HL-60 (cell line): ENCODE measurements at regions not wholly inside any gene's neighbourhood (a gene's known extent, or its start where the extent isn't known, plus 50 kb on each side); places are given as distances from the start of the nearest gene placed in this dataset.

Source experiments
- DNase-seq, 2 experiments: peaks; one replicate each; pipeline ENCODE4 v3.0.0-alpha.2; 2010 to 2020; ENCODE audit warnings: low read depth in 1 of 2, low spot score in 1 of 2
- H3K27ac ChIP-seq: fragments of 250-450 bp; sonication (Bioruptor Pico); replicated peaks from 2 replicates; pipeline ENCODE4 v1.5.1; 2020; ENCODE audit warnings: mild to moderate bottlenecking, moderate library complexity
- H3K27me3 ChIP-seq: fragments of 250-450 bp; sonication (Bioruptor Pico); 2 replicates; pipeline ENCODE4 v1.5.1; 2021; ENCODE audit warnings: mild to moderate bottlenecking, moderate library complexity; ENCODE audit not compliant: insufficient read depth, poor library complexity, severe bottlenecking
- H3K4me3 ChIP-seq: replicated peaks from 2 replicates; pipeline ENCODE4 v1.5.1; 2011; ENCODE audit warnings: mild to moderate bottlenecking, control low read depth, low read length; ENCODE audit not compliant: insufficient read depth
- GABPA ChIP-seq: IDR thresholded peaks from 2 replicates; pipeline ENCODE4 v1.6.1; 2012; ENCODE audit warnings: low read depth
- POLR2AphosphoS5 ChIP-seq: IDR thresholded peaks from 2 replicates; pipeline ENCODE4 v1.6.1; 2012; ENCODE audit warnings: low read depth
- SPI1 ChIP-seq: IDR thresholded peaks from 2 replicates; pipeline ENCODE4 v1.6.1; 2012; ENCODE audit warnings: low read depth, mild to moderate bottlenecking, borderline replicate concordance
- TF ChIP-seq, protein P1 (sequence below): IDR thresholded peaks from 2 replicates; pipeline ENCODE4 v1.6.1; 2012; ENCODE audit warnings: low read depth; ENCODE audit not compliant: insufficient replicate concordance
- TF ChIP-seq, protein P2 (sequence below): IDR thresholded peaks from one replicate; pipeline ENCODE4 v1.5.1; 2011; ENCODE audit warnings: low read length, control low read depth, inconsistent platforms; ENCODE audit not compliant: insufficient read depth

DNA sequence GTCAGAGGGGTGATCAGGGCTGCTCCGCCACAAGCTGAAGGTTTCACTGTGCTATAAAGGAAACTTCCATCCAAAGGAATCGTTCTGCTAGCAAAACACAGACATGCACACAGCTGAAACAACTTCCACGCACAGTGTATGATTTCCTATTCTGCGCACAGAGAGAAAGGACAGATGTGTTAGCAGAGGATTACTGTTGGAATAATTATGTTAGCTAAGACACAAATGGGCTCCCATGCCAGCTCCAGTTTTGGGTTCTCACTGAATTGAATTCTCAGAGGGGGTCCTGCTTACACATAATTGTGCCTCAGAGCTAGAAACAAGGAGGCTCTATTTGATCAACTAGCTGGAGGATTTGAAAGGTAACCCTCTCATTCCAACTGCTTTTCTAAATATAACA, 352.4 kb downstream of the IRX2 start:
- TF ChIP-seq SPI1 (no peak), POLR2AphosphoS5 (no peak), GABPA (no peak)
- TF ChIP-seq, protein P1, sequence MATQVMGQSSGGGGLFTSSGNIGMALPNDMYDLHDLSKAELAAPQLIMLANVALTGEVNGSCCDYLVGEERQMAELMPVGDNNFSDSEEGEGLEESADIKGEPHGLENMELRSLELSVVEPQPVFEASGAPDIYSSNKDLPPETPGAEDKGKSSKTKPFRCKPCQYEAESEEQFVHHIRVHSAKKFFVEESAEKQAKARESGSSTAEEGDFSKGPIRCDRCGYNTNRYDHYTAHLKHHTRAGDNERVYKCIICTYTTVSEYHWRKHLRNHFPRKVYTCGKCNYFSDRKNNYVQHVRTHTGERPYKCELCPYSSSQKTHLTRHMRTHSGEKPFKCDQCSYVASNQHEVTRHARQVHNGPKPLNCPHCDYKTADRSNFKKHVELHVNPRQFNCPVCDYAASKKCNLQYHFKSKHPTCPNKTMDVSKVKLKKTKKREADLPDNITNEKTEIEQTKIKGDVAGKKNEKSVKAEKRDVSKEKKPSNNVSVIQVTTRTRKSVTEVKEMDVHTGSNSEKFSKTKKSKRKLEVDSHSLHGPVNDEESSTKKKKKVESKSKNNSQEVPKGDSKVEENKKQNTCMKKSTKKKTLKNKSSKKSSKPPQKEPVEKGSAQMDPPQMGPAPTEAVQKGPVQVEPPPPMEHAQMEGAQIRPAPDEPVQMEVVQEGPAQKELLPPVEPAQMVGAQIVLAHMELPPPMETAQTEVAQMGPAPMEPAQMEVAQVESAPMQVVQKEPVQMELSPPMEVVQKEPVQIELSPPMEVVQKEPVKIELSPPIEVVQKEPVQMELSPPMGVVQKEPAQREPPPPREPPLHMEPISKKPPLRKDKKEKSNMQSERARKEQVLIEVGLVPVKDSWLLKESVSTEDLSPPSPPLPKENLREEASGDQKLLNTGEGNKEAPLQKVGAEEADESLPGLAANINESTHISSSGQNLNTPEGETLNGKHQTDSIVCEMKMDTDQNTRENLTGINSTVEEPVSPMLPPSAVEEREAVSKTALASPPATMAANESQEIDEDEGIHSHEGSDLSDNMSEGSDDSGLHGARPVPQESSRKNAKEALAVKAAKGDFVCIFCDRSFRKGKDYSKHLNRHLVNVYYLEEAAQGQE, result no peak
- TF ChIP-seq, protein P2, sequence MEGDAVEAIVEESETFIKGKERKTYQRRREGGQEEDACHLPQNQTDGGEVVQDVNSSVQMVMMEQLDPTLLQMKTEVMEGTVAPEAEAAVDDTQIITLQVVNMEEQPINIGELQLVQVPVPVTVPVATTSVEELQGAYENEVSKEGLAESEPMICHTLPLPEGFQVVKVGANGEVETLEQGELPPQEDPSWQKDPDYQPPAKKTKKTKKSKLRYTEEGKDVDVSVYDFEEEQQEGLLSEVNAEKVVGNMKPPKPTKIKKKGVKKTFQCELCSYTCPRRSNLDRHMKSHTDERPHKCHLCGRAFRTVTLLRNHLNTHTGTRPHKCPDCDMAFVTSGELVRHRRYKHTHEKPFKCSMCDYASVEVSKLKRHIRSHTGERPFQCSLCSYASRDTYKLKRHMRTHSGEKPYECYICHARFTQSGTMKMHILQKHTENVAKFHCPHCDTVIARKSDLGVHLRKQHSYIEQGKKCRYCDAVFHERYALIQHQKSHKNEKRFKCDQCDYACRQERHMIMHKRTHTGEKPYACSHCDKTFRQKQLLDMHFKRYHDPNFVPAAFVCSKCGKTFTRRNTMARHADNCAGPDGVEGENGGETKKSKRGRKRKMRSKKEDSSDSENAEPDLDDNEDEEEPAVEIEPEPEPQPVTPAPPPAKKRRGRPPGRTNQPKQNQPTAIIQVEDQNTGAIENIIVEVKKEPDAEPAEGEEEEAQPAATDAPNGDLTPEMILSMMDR, result no peak
- DNase-seq, result no peak
- H3K27ac ChIP-seq, result no peak overlapping the region
- no peak overlapping the region for H3K4me3 ChIP-seq
- H3K27me3 ChIP-seq, result no peaks in the 10 kb centered on the region

DNA sequence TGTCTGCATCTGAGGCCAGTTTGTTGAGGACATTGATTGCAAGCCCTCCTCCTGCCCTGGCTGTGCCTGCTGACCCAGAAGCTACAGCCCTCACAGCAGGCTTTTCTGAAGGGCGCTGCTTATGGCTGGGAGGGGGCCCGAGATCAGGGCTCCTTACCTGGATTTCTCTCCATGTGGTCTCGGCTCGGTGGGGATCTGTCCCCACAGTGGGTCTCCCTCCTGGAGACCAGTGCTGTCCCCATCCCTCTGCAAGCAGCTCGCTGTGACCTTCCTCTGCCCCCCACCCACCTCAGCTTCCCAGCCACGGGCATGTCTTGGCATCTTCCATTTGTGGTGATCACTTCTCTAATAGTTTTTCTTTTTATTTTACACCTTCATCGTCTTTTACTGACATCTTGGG, 357.9 kb downstream of the IRX2 start:
- TF ChIP-seq, protein P2, result no peak
- TF ChIP-seq, protein P1, result no peak
- no peak for TF ChIP-seq GABPA
- TF ChIP-seq SPI1, result no peak
- TF ChIP-seq POLR2AphosphoS5, result no peak
- DNase-seq, result no peak
- no peaks in the 10 kb centered on the region for H3K27me3 ChIP-seq
- no peak overlapping the region for H3K4me3 ChIP-seq
- H3K27ac ChIP-seq, result no peak overlapping the region

DNA sequence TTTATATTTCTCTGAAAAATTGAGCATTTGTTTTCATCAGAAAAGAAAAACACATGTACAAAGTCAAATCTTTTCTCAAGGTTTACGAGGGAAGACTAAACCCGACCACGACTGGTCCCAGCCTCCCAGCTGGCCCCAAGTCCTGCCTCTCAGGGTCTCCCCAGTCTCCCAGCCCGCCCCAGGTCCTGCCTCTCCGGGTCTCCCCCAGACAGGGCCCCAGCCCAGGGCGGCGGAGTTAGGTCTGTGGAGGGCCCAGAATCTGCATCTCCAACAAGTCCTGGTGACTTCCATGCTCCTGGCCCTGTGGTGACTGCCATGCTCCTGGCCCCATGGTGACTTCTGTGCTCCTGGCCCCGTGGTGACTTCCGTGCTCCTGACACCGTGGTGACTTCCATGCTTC, 359.9 kb downstream of the IRX2 start:
- TF ChIP-seq POLR2AphosphoS5 (no peak), SPI1 (no peak), GABPA (no peak)
- TF ChIP-seq, protein P2, result no peak
- TF ChIP-seq, protein P1, result no peak

More for the DNA sequence above, 359.9 kb downstream of the IRX2 start:
- Histone ChIP-seq H3K4me3 (no peak overlapping the region), H3K27me3 (no peaks in the 10 kb centered on the region), H3K27ac (no peak overlapping the region)
- DNase-seq, result no peak
